H1 (cell line): ENCODE measurements at regions not wholly inside any gene's neighbourhood (a gene's known extent, or its start where the extent isn't known, plus 50 kb on each side); places are given as distances from the start of the nearest gene placed in this dataset.

ENCODE experiments used
- CTCF ChIA-PET: fragments of 300-600 bp; sonication (Branson Sonifier 250); formaldehyde crosslinking; loops from one replicate; lab custom pipeline; 2021; ENCODE audit not compliant: partially characterized antibody; lab: Charles Lee
- POLR2A ChIA-PET: fragments of 300-600 bp; sonication (Branson Sonifier 250); formaldehyde crosslinking; loops from one replicate; lab custom pipeline; 2021; ENCODE audit warnings: inconsistent platforms; ENCODE audit not compliant: partially characterized antibody; lab: Charles Lee
- DNase-seq, 2 experiments: peaks; one replicate each; pipeline versions ENCODE4 v3.0.0 to v3.0.0-alpha.2; 2010 to 2022; ENCODE audit warnings: low spot score in 2 of 2, low read depth in 1 of 2, mixed read lengths in 1 of 2
- FAIRE-seq: peaks from 2 replicates; lab custom pipeline; 2011; peaks lifted over from hg19 to GRCh38; lab: Jason Lieb, UNC
- H2AFZ ChIP-seq: 2 replicates; pipeline ENCODE4 v1.8.1; 2012; ENCODE audit warnings: low read length, inconsistent platforms
- H2AK5ac ChIP-seq: 2 replicates; pipeline ENCODE4 v1.6.1; 2013; ENCODE audit warnings: low read depth, low read length
- H2BK120ac ChIP-seq: replicated peaks from 2 replicates; pipeline ENCODE3; 2013; ENCODE audit warnings: low read depth, low read length, inconsistent platforms
- H2BK12ac ChIP-seq: 2 replicates; pipeline ENCODE4 v1.6.1; 2013; ENCODE audit warnings: low read depth, low read length
- H2BK15ac ChIP-seq: 2 replicates; pipeline ENCODE4 v1.6.1; 2013; ENCODE audit warnings: low read length
- H2BK20ac ChIP-seq: 2 replicates; pipeline ENCODE4 v1.6.1; 2013; ENCODE audit warnings: low read length
- H2BK5ac ChIP-seq: 2 replicates; pipeline ENCODE4 v1.6.1; 2013; ENCODE audit warnings: low read depth, low read length
- H3K14ac ChIP-seq: 2 replicates; pipeline ENCODE4 v1.6.1; 2013; ENCODE audit warnings: inconsistent platforms; ENCODE audit not compliant: insufficient read length
- H3K18ac ChIP-seq: 2 replicates; pipeline ENCODE4 v1.6.1; 2013; ENCODE audit warnings: low read length; ENCODE audit errors: extremely low read depth
- H3K23ac ChIP-seq: 2 replicates; pipeline ENCODE4 v1.6.1; 2013; ENCODE audit warnings: inconsistent platforms; ENCODE audit not compliant: insufficient read length
- H3K23me2 ChIP-seq: 2 replicates; pipeline ENCODE4 v1.6.1; 2013; ENCODE audit warnings: low read depth, low read length
- H3K27ac ChIP-seq: 2 replicates; pipeline ENCODE4 v1.6.1; 2011; ENCODE audit warnings: low read depth, low read length, inconsistent platforms
- H3K27me3 ChIP-seq, 4 experiments: replicated peaks in 1 of 4; 1 replicate in 1 of 4; 2 replicates in 3 of 4; pipeline versions ENCODE4 v1.6.1 to v1.8.1; 2011 to 2013; ENCODE audit warnings: low read length in 3 of 4, mild to moderate bottlenecking in 3 of 4, inconsistent platforms in 2 of 4, mixed read lengths in 2 of 4, moderate library complexity in 1 of 4; ENCODE audit not compliant: control insufficient read depth in 3 of 4, insufficient read depth in 3 of 4; ENCODE audit errors: extremely low read depth in 1 of 4
- H3K36me3 ChIP-seq, 4 experiments: 2 replicates each; pipeline versions ENCODE4 v1.6.1 to v1.8.1; 2011 to 2013; ENCODE audit warnings: mild to moderate bottlenecking in 4 of 4, low read length in 3 of 4, moderate library complexity in 2 of 4, control low read depth in 1 of 4, inconsistent platforms in 1 of 4; ENCODE audit not compliant: insufficient read depth in 4 of 4, control insufficient read depth in 2 of 4
- H3K4ac ChIP-seq: replicated peaks from 2 replicates; pipeline ENCODE3; 2013; ENCODE audit warnings: low read length, low read depth, mixed read lengths, inconsistent platforms; ENCODE audit not compliant: insufficient read length
- H3K4me1 ChIP-seq, 4 experiments: replicated peaks in 1 of 4; 1 replicate in 1 of 4; 2 replicates in 3 of 4; pipeline versions ENCODE4 v1.6.1 to v1.8.1; 2011 to 2013; ENCODE audit warnings: low read length in 3 of 4, inconsistent platforms in 2 of 4, mixed read lengths in 1 of 4; ENCODE audit not compliant: insufficient read depth in 4 of 4, control insufficient read depth in 3 of 4
- H3K4me2 ChIP-seq, 2 experiments: 2 replicates each; pipeline versions ENCODE4 v1.6.1 to v1.8.1; 2011 to 2013; ENCODE audit warnings: low read depth in 2 of 2, low read length in 2 of 2, control low read depth in 1 of 2, inconsistent platforms in 1 of 2, mild to moderate bottlenecking in 1 of 2; ENCODE audit not compliant: insufficient read depth in 1 of 2
- H3K4me3 ChIP-seq, 4 experiments: fragments of 200-600, 300-600 bp in 1 of 4; sonication (generic), shearing (Covaris generic), sonication (Bioruptor Twin) in 1 of 4; 2 replicates each; pipeline versions ENCODE4 v1.5.1 to v1.8.1; 2011 to 2016; ENCODE audit warnings: low read length in 4 of 4, low read depth in 3 of 4, control low read depth in 2 of 4, inconsistent platforms in 2 of 4, mild to moderate bottlenecking in 2 of 4, mixed read lengths in 1 of 4, moderate library complexity in 1 of 4; ENCODE audit not compliant: insufficient read depth in 2 of 4; ENCODE audit errors: extremely low read depth in 1 of 4
- H3K56ac ChIP-seq: replicated peaks from 2 replicates; pipeline ENCODE3; 2013; ENCODE audit warnings: low read depth, mild to moderate bottlenecking, mixed read lengths, low read length, inconsistent platforms; ENCODE audit not compliant: insufficient read length
- H3K79me1 ChIP-seq: 2 replicates; pipeline ENCODE4 v1.6.1; 2013; ENCODE audit warnings: low read depth, low read length, control low read depth
- H3K79me2 ChIP-seq, 2 experiments: 2 replicates each; pipeline versions ENCODE4 v1.6.1 to v1.8.1; 2012 to 2013; ENCODE audit warnings: low read length in 2 of 2, mild to moderate bottlenecking in 2 of 2, inconsistent platforms in 1 of 2; ENCODE audit not compliant: insufficient read depth in 2 of 2, control insufficient read depth in 1 of 2
- H3K9ac ChIP-seq, 4 experiments: replicated peaks in 1 of 4; 1 replicate in 1 of 4; 2 replicates in 3 of 4; pipeline versions ENCODE4 v1.6.1 to v1.8.1; 2011 to 2013; ENCODE audit warnings: low read depth in 3 of 4, low read length in 3 of 4, control low read depth in 2 of 4, mild to moderate bottlenecking in 2 of 4, moderate library complexity in 2 of 4, inconsistent platforms in 1 of 4; ENCODE audit errors: extremely low read depth in 1 of 4
- H3K9me3 ChIP-seq, 2 experiments: 2 replicates each; pipeline versions ENCODE4 v1.6.1 to v1.8.1; 2012 to 2013; ENCODE audit warnings: mild to moderate bottlenecking in 2 of 2, moderate library complexity in 2 of 2, control low read depth in 1 of 2, inconsistent platforms in 1 of 2, low read depth in 1 of 2, low read length in 1 of 2, mixed read lengths in 1 of 2; ENCODE audit not compliant: insufficient read depth in 2 of 2
- H4K20me1 ChIP-seq, 2 experiments: replicated peaks in 1 of 2; 2 replicates each; pipeline versions ENCODE3 to v1.8.1; 2011 to 2013; ENCODE audit warnings: inconsistent platforms in 2 of 2, low read length in 2 of 2, mild to moderate bottlenecking in 1 of 2; ENCODE audit not compliant: insufficient read depth in 2 of 2, control insufficient read depth in 1 of 2
- H4K5ac ChIP-seq: 2 replicates; pipeline ENCODE4 v1.6.1; 2013; ENCODE audit warnings: low read length, low read depth, mixed read lengths, inconsistent platforms; ENCODE audit not compliant: insufficient read length
- H4K8ac ChIP-seq: 2 replicates; pipeline ENCODE4 v1.8.0; 2013; ENCODE audit warnings: mild to moderate bottlenecking, moderate library complexity, low read length, inconsistent platforms; ENCODE audit not compliant: insufficient read depth; ENCODE audit errors: extremely low read depth
- H4K91ac ChIP-seq: replicated peaks from 2 replicates; pipeline ENCODE3; 2013; ENCODE audit warnings: low read length, mixed read lengths, inconsistent platforms; ENCODE audit not compliant: insufficient read length
- CTCF ChIP-seq, 3 experiments: IDR thresholded peaks; 1 replicate in 2 of 3; 2 replicates in 1 of 3; pipeline versions ENCODE4 v1.5.1 to v1.6.1; 2011; ENCODE audit warnings: low read length in 3 of 3, mild to moderate bottlenecking in 3 of 3, inconsistent platforms in 2 of 3, low read depth in 1 of 3, moderate library complexity in 1 of 3; ENCODE audit not compliant: insufficient read depth in 1 of 3; ENCODE audit errors: control extremely low read depth in 1 of 3
- MAX ChIP-seq: IDR thresholded peaks from 2 replicates; pipeline ENCODE4 v1.6.1; 2012; ENCODE audit warnings: inconsistent platforms
- POU5F1 ChIP-seq: IDR thresholded peaks from 2 replicates; pipeline ENCODE4 v1.6.1; 2011; ENCODE audit warnings: low read depth, mild to moderate bottlenecking, low read length, moderate library complexity
- RAD21 ChIP-seq, 2 experiments: IDR thresholded peaks in 1 of 2; conservative IDR thresholded peaks in 1 of 2; 2 replicates each; pipeline ENCODE4 v1.6.1; 2011; ENCODE audit warnings: low read depth in 2 of 2, low read length in 2 of 2, improper control_type of control experiment in 1 of 2, inconsistent platforms in 1 of 2, mild to moderate bottlenecking in 1 of 2, moderate library complexity in 1 of 2
- SP4 ChIP-seq: IDR thresholded peaks from 2 replicates; pipeline ENCODE4 v1.6.1; 2012; ENCODE audit warnings: low read length, inconsistent platforms
- YY1 ChIP-seq: IDR thresholded peaks from 2 replicates; pipeline ENCODE4 v1.6.1; 2011; ENCODE audit warnings: low read depth, mild to moderate bottlenecking, low read length
- WGBS, 2 experiments: shearing (Covaris generic) in 1 of 2; methylation state at CpG; one replicate each; pipeline versions ENCODE4 v1.1.6 to v1.1.7; 2013 to 2015; ENCODE audit warnings: low lambda C conversion rate in 2 of 2, mixed read lengths in 2 of 2, inconsistent platforms in 1 of 2, low coverage in 1 of 2, missing lambda C conversion rate in 1 of 2; ENCODE audit not compliant: insufficient replicate concordance in 2 of 2, insufficient coverage in 1 of 2, insufficient read length in 1 of 2; ENCODE audit errors: extremely low coverage in 1 of 2, missing lambda C conversion rate in 1 of 2; 5-methylcytosine and 5-hydroxymethylcytosine counted together
- TF ChIP-seq, protein P1 (sequence below): IDR thresholded peaks from 2 replicates; pipeline ENCODE4 v1.6.1; 2012; ENCODE audit warnings: inconsistent platforms

- TF ChIP-seq SP4: no peak
These were observed 87.4 kb upstream of the TRIM2 start (continued) for GRCh38 chr4:153116801-153117200.

DNA sequence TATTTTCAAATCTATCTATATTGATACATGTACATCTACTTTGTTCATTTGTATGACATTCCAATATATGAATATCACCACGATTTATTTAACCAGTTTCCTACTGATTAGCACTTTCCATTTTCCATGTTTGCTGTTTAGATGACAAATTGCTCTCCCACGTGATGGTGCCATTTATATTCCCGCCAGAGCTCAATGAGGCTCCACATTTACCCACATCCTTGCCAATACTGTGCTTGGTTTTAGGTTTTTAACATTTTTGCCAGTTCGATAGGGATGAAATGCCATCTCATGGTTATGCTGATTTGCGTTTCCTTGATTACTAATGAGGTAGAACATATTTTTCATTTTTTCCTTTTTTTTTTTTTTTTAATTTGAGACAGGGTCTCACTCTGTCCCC, 86.7 kb upstream of the TRIM2 start:
- Histone ChIP-seq H3K36me3 (no peaks in the 10 kb centered on the region), H3K4me3 (no peak overlapping the region), H4K91ac (no peak overlapping the region), H3K56ac (no peak overlapping the region), H2BK12ac (no peak overlapping the region), H2BK120ac (no peak overlapping the region), H3K27ac (no peak overlapping the region), H3K4me1 (no peaks in the 10 kb centered on the region; a peak in 1 of 7 replicates), H3K4me2 (no peak overlapping the region), H3K18ac (no peak overlapping the region), H4K8ac (no peak overlapping the region), H2BK20ac (no peak overlapping the region), H3K23me2 (no peaks in the 10 kb centered on the region), H2BK5ac (no peak overlapping the region), H3K23ac (no peak overlapping the region), H2AFZ (no peak overlapping the region), H3K9ac (no peak overlapping the region), H4K20me1 (no peaks in the 10 kb centered on the region), H4K5ac (no peak overlapping the region), H3K14ac (no peak overlapping the region), H2BK15ac (no peak overlapping the region), H3K9me3 (no peaks in the 10 kb centered on the region), H3K4ac (no peak overlapping the region), H3K27me3 (no peaks in the 10 kb centered on the region), H3K79me2 (no peaks in the 10 kb centered on the region), H2AK5ac (no peak overlapping the region), H3K79me1 (no peaks in the 10 kb centered on the region)
- FAIRE-seq: no peak
- TF ChIP-seq, protein P1, sequence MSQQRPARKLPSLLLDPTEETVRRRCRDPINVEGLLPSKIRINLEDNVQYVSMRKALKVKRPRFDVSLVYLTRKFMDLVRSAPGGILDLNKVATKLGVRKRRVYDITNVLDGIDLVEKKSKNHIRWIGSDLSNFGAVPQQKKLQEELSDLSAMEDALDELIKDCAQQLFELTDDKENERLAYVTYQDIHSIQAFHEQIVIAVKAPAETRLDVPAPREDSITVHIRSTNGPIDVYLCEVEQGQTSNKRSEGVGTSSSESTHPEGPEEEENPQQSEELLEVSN: peak; percentile 84
- TF ChIP-seq CTCF (IDR thresholded peaks at IDR 0.05; ENCODE audit: control extremely low read depth in 1 of 3, insufficient read depth in 1 of 3, low read depth in 1 of 3, low read length in 3 of 3) (peak in 2 of 3 experiments; percentile 8 to 19; a peak in 2 of 4 replicates), YY1 (no peak), MAX (peak; percentile 52; the same call in 1 of the 2 replicates), SP4 (no peak), RAD21 (IDR thresholded peaks at IDR 0.05 in 1 of 2, conservative IDR thresholded peaks at IDR 0.05 in 1 of 2; ENCODE audit: low read depth in 2 of 2, low read length in 2 of 2) (peak; percentile 0 to 14; a peak in 1 of 4 replicates), POU5F1 (no peak)
- ChIA-PET POLR2A (no interaction called here), CTCF (interaction anchor here (0.9 to 10.3 kb wide), 5 partner anchors 9 to 32 kb away, joined by 3 to 72 read pairs (median 6); no protein-coding TSS in a partner anchor)
- DNase-seq: no peak
- 80% methylated on average over 5 of the region's 5 CpGs; no CpG with 5 or more reads in 1 of the 2 experiments for WGBS, 2 experiments
